ENCODE measurements at regions not wholly inside any gene's neighbourhood (a gene's known extent, or its start where the extent isn't known, plus 50 kb on each side); places are given as distances from the start of the nearest gene placed in this dataset.
A peak's percentile ranks its signal among the peaks of the same experiment; 100 is the strongest.
"Not testable (repeated sequence)": the region's sequence is repeated elsewhere in the genome, so short reads cannot be mapped to it uniquely, and the experiment has no call there.

- DNase-seq (ENCODE audit: low read depth in 1 of 2, low spot score in 1 of 2), result no peak
These were observed 107.6 kb upstream of the IPO9 start for GRCh38 chr1:201721082-201722049.

GRCh38 chr1:201724039-201724765, 104.8 kb upstream of the IPO9 start:
- DNase-seq (ENCODE audit: low read depth in 1 of 2, low spot score in 1 of 2), result no peak

- DNase-seq (ENCODE audit: low read depth in 1 of 2, low spot score in 1 of 2), result no peak
These were observed 104.2 kb upstream of the IPO9 start for GRCh38 chr1:201724766-201725118.

GRCh38 chr1:201726700-201727099, 102.3 kb upstream of the IPO9 start:
- DNase-seq (ENCODE audit: low read depth in 1 of 2, low spot score in 1 of 2), result no peak

- DNase-seq (ENCODE audit: low read depth in 1 of 2, low spot score in 1 of 2), result no peak
These were observed 100.2 kb upstream of the IPO9 start for GRCh38 chr1:201728731-201729130.

- no peak for DNase-seq (ENCODE audit: low read depth in 1 of 2, low spot score in 1 of 2)
These were observed 98.9 kb upstream of the IPO9 start for GRCh38 chr1:201729973-201730608.

GRCh38 chr1:201730611-201731010, 98.3 kb upstream of the IPO9 start:
- DNase-seq (ENCODE audit: low read depth in 1 of 2, low spot score in 1 of 2), result no peak

- DNase-seq (ENCODE audit: low read depth in 1 of 2, low spot score in 1 of 2), result no peak
These were observed 97.8 kb upstream of the IPO9 start for GRCh38 chr1:201731142-201731541.

- no peak for DNase-seq (ENCODE audit: low read depth in 1 of 2, low spot score in 1 of 2)
These were observed 97.4 kb upstream of the IPO9 start for GRCh38 chr1:201731592-201731991.

GRCh38 chr1:201732351-201732750, 96.6 kb upstream of the IPO9 start:
- DNase-seq (ENCODE audit: low read depth in 1 of 2, low spot score in 1 of 2), result no peak

- DNase-seq (ENCODE audit: low read depth in 1 of 2, low spot score in 1 of 2), result not testable (repeated sequence)
These were observed 94.7 kb upstream of the IPO9 start for GRCh38 chr1:201734221-201734620.

- DNase-seq (ENCODE audit: low read depth in 1 of 2, low spot score in 1 of 2), result no peak
These were observed 94.2 kb upstream of the IPO9 start for GRCh38 chr1:201734786-201735185.

- DNase-seq (ENCODE audit: low read depth in 1 of 2, low spot score in 1 of 2), result no peak
These were observed 92.1 kb upstream of the IPO9 start for GRCh38 chr1:201736707-201737320.

GRCh38 chr1:201737352-201738060, 91.5 kb upstream of the IPO9 start:
- no peak for DNase-seq (ENCODE audit: low read depth in 1 of 2, low spot score in 1 of 2)

GRCh38 chr1:201739080-201739479, 89.9 kb upstream of the IPO9 start:
- no peak for DNase-seq (ENCODE audit: low read depth in 1 of 2, low spot score in 1 of 2)

GRCh38 chr1:201739492-201740085, 89.4 kb upstream of the IPO9 start:
- peak; percentile 12 to 38 for DNase-seq (ENCODE audit: low read depth in 1 of 2, low spot score in 1 of 2)

- DNase-seq (ENCODE audit: low read depth in 1 of 2, low spot score in 1 of 2), result no peak
These were observed 88.8 kb upstream of the IPO9 start for GRCh38 chr1:201740086-201740541.

- DNase-seq (ENCODE audit: low read depth in 1 of 2, low spot score in 1 of 2), result no peak
These were observed 88.3 kb upstream of the IPO9 start for GRCh38 chr1:201740670-201741111.

GRCh38 chr1:201741763-201742342, 87.1 kb upstream of the IPO9 start:
- no peak for DNase-seq (ENCODE audit: low read depth in 1 of 2, low spot score in 1 of 2)

GRCh38 chr1:201742476-201742875, 86.5 kb upstream of the IPO9 start:
- DNase-seq (ENCODE audit: low read depth in 1 of 2, low spot score in 1 of 2), result no peak

Data from activated T-helper 1 cell treated with anti-CD3 and anti-CD28 coated beads, Interleukin-2, amount 50 U/mL, for 16 hours (primary cell).